Calu3 (cell line): ENCODE measurements at regions not wholly inside any gene's neighbourhood (a gene's known extent, or its start where the extent isn't known, plus 50 kb on each side); places are given as distances from the start of the nearest gene placed in this dataset.

ENCODE experiments used
- BruUV-seq: library from RNA; stranded (reverse); fragments of 400-500 nt; replicated peaks from 2 replicates; lab custom pipeline; 2021; lab: Mats Ljungman, UMichigan
- CTCF ChIA-PET: fragments of 300-600 bp; sonication (Branson Sonifier 250); formaldehyde crosslinking; loops from one replicate; lab custom pipeline; 2022; ENCODE audit warnings: antibody characterized with exemption; lab: Charles Lee
- DNase-seq: peaks from one replicate; pipeline ENCODE4 v3.0.0; 2022
- H3K27ac Mint-ChIP-seq: one replicate; pipeline ENCODE4 v1.8.0; 2022; ENCODE audit warnings: mixed read lengths; ENCODE audit not compliant: unreplicated experiment
- H3K27me3 Mint-ChIP-seq: one replicate; pipeline ENCODE4 v1.8.0; 2022; ENCODE audit warnings: mixed read lengths; ENCODE audit not compliant: unreplicated experiment
- H3K36me3 Mint-ChIP-seq: one replicate; pipeline ENCODE4 v1.8.0; 2022; ENCODE audit warnings: mild to moderate bottlenecking, moderate library complexity, mixed read lengths; ENCODE audit not compliant: insufficient read depth, unreplicated experiment
- H3K4me1 Mint-ChIP-seq: one replicate; pipeline ENCODE4 v1.8.0; 2022; ENCODE audit warnings: mild to moderate bottlenecking, low read depth, mixed read lengths; ENCODE audit not compliant: unreplicated experiment
- H3K4me3 Mint-ChIP-seq: one replicate; pipeline ENCODE4 v1.8.0; 2022; ENCODE audit warnings: mild to moderate bottlenecking, low read depth, moderate library complexity, mixed read lengths; ENCODE audit not compliant: unreplicated experiment
- H3K9me3 Mint-ChIP-seq: one replicate; pipeline ENCODE4 v1.8.0; 2022; ENCODE audit warnings: low read depth, mixed read lengths; ENCODE audit not compliant: unreplicated experiment
- intact Hi-C: fragments of 100-400 bp; cut with micrococcal nuclease; formaldehyde crosslinking; loops from one replicate; pipeline ENCODE4 v1.10.0; 2022; ENCODE audit not compliant: unreplicated experiment
- TF ChIP-seq, protein P1 (sequence below): fragments of 200-600 bp; IDR thresholded peaks from one replicate; pipeline ENCODE4 v1.8.0; 2022; ENCODE audit warnings: antibody characterized with exemption; ENCODE audit not compliant: unreplicated experiment

DNA sequence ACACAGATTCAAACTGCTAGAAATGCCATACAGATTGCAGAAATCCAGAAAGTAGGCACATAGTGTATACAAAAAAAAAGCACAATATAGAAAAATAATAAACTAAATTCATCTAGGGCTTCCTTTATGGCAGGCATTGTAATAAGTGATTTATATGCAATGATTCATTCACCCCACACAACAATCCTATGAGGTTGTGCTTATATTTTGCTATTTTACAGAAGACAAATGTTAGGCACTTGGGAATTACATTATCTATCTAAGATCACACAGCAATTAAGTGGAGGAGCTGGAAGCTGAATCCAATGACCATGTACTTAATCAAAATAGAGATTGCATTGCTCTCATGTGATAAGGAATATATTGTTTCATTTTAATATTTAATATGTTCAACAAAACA, 225.7 kb upstream of the KCNK2 start:
- CTCF ChIA-PET: no interaction called here
- BruUV-seq: no TSS peak
- Mint-ChIP-seq H3K9me3 (no peaks in the 10 kb centered on the region), H3K4me3 (no peak overlapping the region), H3K27me3 (no peaks in the 10 kb centered on the region), H3K36me3 (no peaks in the 10 kb centered on the region), H3K4me1 (no peaks in the 10 kb centered on the region), H3K27ac (no peak overlapping the region)
- TF ChIP-seq, protein P1, sequence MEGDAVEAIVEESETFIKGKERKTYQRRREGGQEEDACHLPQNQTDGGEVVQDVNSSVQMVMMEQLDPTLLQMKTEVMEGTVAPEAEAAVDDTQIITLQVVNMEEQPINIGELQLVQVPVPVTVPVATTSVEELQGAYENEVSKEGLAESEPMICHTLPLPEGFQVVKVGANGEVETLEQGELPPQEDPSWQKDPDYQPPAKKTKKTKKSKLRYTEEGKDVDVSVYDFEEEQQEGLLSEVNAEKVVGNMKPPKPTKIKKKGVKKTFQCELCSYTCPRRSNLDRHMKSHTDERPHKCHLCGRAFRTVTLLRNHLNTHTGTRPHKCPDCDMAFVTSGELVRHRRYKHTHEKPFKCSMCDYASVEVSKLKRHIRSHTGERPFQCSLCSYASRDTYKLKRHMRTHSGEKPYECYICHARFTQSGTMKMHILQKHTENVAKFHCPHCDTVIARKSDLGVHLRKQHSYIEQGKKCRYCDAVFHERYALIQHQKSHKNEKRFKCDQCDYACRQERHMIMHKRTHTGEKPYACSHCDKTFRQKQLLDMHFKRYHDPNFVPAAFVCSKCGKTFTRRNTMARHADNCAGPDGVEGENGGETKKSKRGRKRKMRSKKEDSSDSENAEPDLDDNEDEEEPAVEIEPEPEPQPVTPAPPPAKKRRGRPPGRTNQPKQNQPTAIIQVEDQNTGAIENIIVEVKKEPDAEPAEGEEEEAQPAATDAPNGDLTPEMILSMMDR: no peak
- intact Hi-C loops: no loop called here
- no peak for DNase-seq

DNA sequence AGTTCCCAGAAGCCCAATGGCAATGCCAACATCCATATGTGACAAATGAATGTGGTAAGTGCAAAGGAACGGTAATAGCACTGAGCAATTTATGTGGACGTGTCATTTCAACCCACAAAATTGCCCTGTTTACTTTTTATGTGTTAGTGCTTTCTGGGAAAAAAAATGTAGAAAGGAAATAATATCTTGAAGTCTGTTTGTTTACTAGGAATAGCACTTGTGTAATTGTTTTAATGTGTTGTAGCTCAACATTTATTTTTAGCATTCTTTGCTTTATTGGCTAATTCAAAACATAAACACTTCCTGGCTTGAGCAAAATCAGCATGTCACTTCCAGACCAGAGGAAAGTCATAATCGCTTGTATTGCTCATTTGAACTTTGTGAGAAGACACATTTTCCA, 224.8 kb upstream of the KCNK2 start:
- Mint-ChIP-seq H3K27me3 (no peaks in the 10 kb centered on the region), H3K4me3 (no peak overlapping the region), H3K36me3 (no peaks in the 10 kb centered on the region), H3K4me1 (no peaks in the 10 kb centered on the region), H3K27ac (no peak overlapping the region), H3K9me3 (no peaks in the 10 kb centered on the region)
- BruUV-seq: no TSS peak
- TF ChIP-seq, protein P1: no peak
- intact Hi-C loops: no loop called here
- CTCF ChIA-PET: no interaction called here
- DNase-seq: no peak

DNA sequence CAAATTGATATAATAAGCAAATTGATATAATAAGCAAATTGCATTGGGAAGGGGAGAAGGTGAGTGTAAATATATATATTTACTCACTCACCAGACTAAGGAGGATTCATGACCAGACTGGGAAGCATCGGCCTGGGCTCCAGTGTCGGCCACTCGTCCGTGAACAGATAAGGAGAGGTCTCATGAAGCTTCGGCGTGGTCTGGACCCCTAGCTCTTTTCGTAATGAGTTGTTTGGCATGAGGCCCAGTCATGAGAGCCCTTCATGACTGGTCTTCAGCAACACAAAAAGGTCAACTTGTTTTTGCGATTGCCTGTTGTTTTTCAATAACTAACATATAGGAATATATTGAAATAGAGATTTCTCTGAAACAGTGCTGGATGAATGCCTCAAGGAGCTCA, 222.9 kb upstream of the KCNK2 start:
- no peak for DNase-seq
- Mint-ChIP-seq H3K4me3 (no peak overlapping the region), H3K4me1 (peaks cover 7% of the 10 kb centered on the region), H3K36me3 (peaks cover 6% of the 10 kb centered on the region), H3K27me3 (no peaks in the 10 kb centered on the region), H3K27ac (no peak overlapping the region), H3K9me3 (no peaks in the 10 kb centered on the region)
- CTCF ChIA-PET: no interaction called here
- intact Hi-C loops: no loop called here
- TF ChIP-seq, protein P1: no peak
- BruUV-seq: no TSS peak

DNA sequence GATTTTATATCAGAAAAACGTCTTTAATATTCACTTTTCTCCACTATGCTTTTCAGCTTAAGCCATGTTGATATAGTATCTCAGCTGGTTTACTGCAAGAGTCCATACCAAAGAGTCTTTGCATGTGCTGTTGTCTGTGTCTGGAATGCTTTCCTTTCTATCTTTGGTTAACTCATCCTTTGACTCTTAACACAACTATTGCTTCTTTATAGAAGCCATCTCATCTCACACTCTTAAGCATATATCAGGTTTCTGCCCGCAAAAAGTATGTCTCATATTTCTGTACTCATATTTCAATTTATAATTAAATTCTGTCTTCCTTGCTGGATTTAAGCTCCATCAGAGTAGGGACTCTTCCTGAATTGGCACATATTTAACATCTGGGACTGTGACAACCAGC, 220.9 kb upstream of the KCNK2 start:
- Mint-ChIP-seq H3K36me3 (peaks cover 7% of the 10 kb centered on the region), H3K4me1 (peaks cover 25% of the 10 kb centered on the region), H3K9me3 (peaks cover 2% of the 10 kb centered on the region), H3K27me3 (no peaks in the 10 kb centered on the region), H3K4me3 (no peak overlapping the region), H3K27ac (no peak overlapping the region)
- BruUV-seq: no TSS peak
- no peak for DNase-seq
- CTCF ChIA-PET: no interaction called here
- intact Hi-C loops: no loop called here
- TF ChIP-seq, protein P1: no peak
